Nephron (organoid): ENCODE measurements at regions not wholly inside any gene's neighbourhood (a gene's known extent, or its start where the extent isn't known, plus 50 kb on each side); places are given as distances from the start of the nearest gene placed in this dataset.

Source experiments
- H3K27ac Mint-ChIP-seq, 3 experiments: 2 replicates each; pipeline ENCODE4 v1.8.0; 2020; ENCODE audit warnings: mixed read lengths in 3 of 3, mild to moderate bottlenecking in 2 of 3, moderate library complexity in 1 of 3
- H3K27me3 Mint-ChIP-seq: 2 replicates; pipeline ENCODE4 v1.8.0; 2021; ENCODE audit warnings: low read depth, mild to moderate bottlenecking, moderate library complexity, mixed read lengths
- H3K36me3 Mint-ChIP-seq: 2 replicates; pipeline ENCODE4 v1.8.0; 2020; ENCODE audit warnings: low read depth, mixed read lengths
- H3K4me1 Mint-ChIP-seq: 2 replicates; pipeline ENCODE4 v1.8.0; 2020; ENCODE audit warnings: mixed read lengths
- H3K4me3 Mint-ChIP-seq, 3 experiments: 2 replicates each; pipeline ENCODE4 v1.8.0; 2020; ENCODE audit warnings: mild to moderate bottlenecking in 3 of 3, mixed read lengths in 3 of 3, moderate library complexity in 2 of 3
- H3K9me3 Mint-ChIP-seq: 2 replicates; pipeline ENCODE4 v1.8.0; 2020; ENCODE audit warnings: mixed read lengths
- CTCF ChIP-seq, 3 experiments: fragments of 200-600 bp; sonication (generic); IDR thresholded peaks; one replicate each; pipeline ENCODE4 v1.5.0; 2021; ENCODE audit warnings: antibody characterized with exemption in 3 of 3; ENCODE audit not compliant: unreplicated experiment in 3 of 3

GRCh38 chr3:101148001-101148400, 154.8 kb upstream of the ABI3BP start:
- H3K27me3 Mint-ChIP-seq: no peaks in the 10 kb centered on the region
- H3K4me1 Mint-ChIP-seq: no peaks in the 10 kb centered on the region
- TF ChIP-seq CTCF (IDR thresholded peaks at IDR 0.05; ENCODE audit: unreplicated experiment in 3 of 3): no peak
- no peaks in the 10 kb centered on the region for H3K9me3 Mint-ChIP-seq
- no peak overlapping the region for H3K4me3 Mint-ChIP-seq
- no peak overlapping the region for H3K27ac Mint-ChIP-seq
- no peaks in the 10 kb centered on the region for H3K36me3 Mint-ChIP-seq

- Mint-ChIP-seq H3K36me3 (no peaks in the 10 kb centered on the region), H3K4me1 (no peaks in the 10 kb centered on the region), H3K27ac (no peak overlapping the region), H3K27me3 (no peaks in the 10 kb centered on the region), H3K4me3 (no peak overlapping the region), H3K9me3 (no peaks in the 10 kb centered on the region)
- TF ChIP-seq CTCF (IDR thresholded peaks at IDR 0.05; ENCODE audit: unreplicated experiment in 3 of 3): no peak
Measured at GRCh38 chr3:101146946-101147345, 153.7 kb upstream of the ABI3BP start.

- no peak overlapping the region for H3K4me3 Mint-ChIP-seq
- no peak for TF ChIP-seq CTCF (IDR thresholded peaks at IDR 0.05; ENCODE audit: unreplicated experiment in 3 of 3)
- H3K4me1 Mint-ChIP-seq: peaks cover 14% of the 10 kb centered on the region
- no peak overlapping the region for H3K27ac Mint-ChIP-seq
- H3K27me3 Mint-ChIP-seq: no peaks in the 10 kb centered on the region
- no peaks in the 10 kb centered on the region for H3K36me3 Mint-ChIP-seq
- no peaks in the 10 kb centered on the region for H3K9me3 Mint-ChIP-seq
Measured at GRCh38 chr3:101144105-101144504, 150.9 kb upstream of the ABI3BP start.

- no peak for TF ChIP-seq CTCF (IDR thresholded peaks at IDR 0.05; ENCODE audit: unreplicated experiment in 3 of 3)
- no peak overlapping the region for H3K4me3 Mint-ChIP-seq
Measured at GRCh38 chr3:101143012-101143411, 149.8 kb upstream of the ABI3BP start.

GRCh38 chr3:101142160-101142559, 148.9 kb upstream of the ABI3BP start:
- no peak overlapping the region for H3K4me3 Mint-ChIP-seq
- H3K36me3 Mint-ChIP-seq: no peaks in the 10 kb centered on the region
- H3K4me1 Mint-ChIP-seq: peaks cover 14% of the 10 kb centered on the region
- H3K27ac Mint-ChIP-seq: no peak overlapping the region
- no peaks in the 10 kb centered on the region for H3K9me3 Mint-ChIP-seq
- H3K27me3 Mint-ChIP-seq: no peaks in the 10 kb centered on the region
- TF ChIP-seq CTCF (IDR thresholded peaks at IDR 0.05; ENCODE audit: unreplicated experiment in 3 of 3): no peak

More at GRCh38 chr3:101143012-101143411, 149.8 kb upstream of the ABI3BP start:
- Mint-ChIP-seq H3K9me3 (no peaks in the 10 kb centered on the region), H3K27ac (no peak overlapping the region), H3K4me1 (peaks cover 14% of the 10 kb centered on the region), H3K36me3 (no peaks in the 10 kb centered on the region), H3K27me3 (no peaks in the 10 kb centered on the region)

GRCh38 chr3:101141135-101141534, 147.9 kb upstream of the ABI3BP start:
- peaks cover 3% of the 10 kb centered on the region for H3K9me3 Mint-ChIP-seq
- H3K27me3 Mint-ChIP-seq: no peaks in the 10 kb centered on the region
- H3K36me3 Mint-ChIP-seq: no peaks in the 10 kb centered on the region
- peaks cover 14% of the 10 kb centered on the region for H3K4me1 Mint-ChIP-seq
- no peak overlapping the region for H3K4me3 Mint-ChIP-seq
- no peak for TF ChIP-seq CTCF (IDR thresholded peaks at IDR 0.05; ENCODE audit: unreplicated experiment in 3 of 3)
- H3K27ac Mint-ChIP-seq: peak overlapping the region in 1 of 3 experiments; percentile 45
